ENCODE measurements at regions not wholly inside any gene's neighbourhood (a gene's known extent, or its start where the extent isn't known, plus 50 kb on each side); places are given as distances from the start of the nearest gene placed in this dataset.

GRCh38 chr13:107348925-107349324 lies 781.0 kb upstream of the ARGLU1 start:
- TF ChIP-seq CTCF (IDR thresholded peaks at IDR 0.05) (no peak), POLR2A (IDR thresholded peaks at IDR 0.05) (no peak)
